ENCODE measurements at regions not wholly inside any gene's neighbourhood (a gene's known extent, or its start where the extent isn't known, plus 50 kb on each side); places are given as distances from the start of the nearest gene placed in this dataset.
A peak's percentile ranks its signal among the peaks of the same experiment; 100 is the strongest.

- H3K4me3 ChIP-seq, result no peak overlapping the region
- H3K9me3 ChIP-seq (ENCODE audit: low read depth, low read length), result no peaks in the 10 kb centered on the region
- no peak overlapping the region for H3K9ac ChIP-seq (ENCODE audit: insufficient read length)
- DNase-seq (ENCODE audit: low read depth, low spot score), result no peak
- no peak overlapping the region for H3K27ac ChIP-seq
- TF ChIP-seq POLR2AphosphoS5 (IDR thresholded peaks at IDR 0.05; ENCODE audit: borderline replicate concordance, low read depth, low read length) (no peak), FOXP2 (optimal IDR thresholded peaks at IDR 0.05; ENCODE audit: control extremely low read depth, extremely low read length, insufficient read depth) (no peak), EZH2 (IDR thresholded peaks at IDR 0.05) (no peak)
- H3K36me3 ChIP-seq (ENCODE audit: insufficient read depth, low read length), result no peaks in the 10 kb centered on the region
Observed at GRCh38 chrX:139207655-139208054, 322.9 kb upstream of the F9 start.

- Histone ChIP-seq H3K9ac (ENCODE audit: insufficient read length) (no peak overlapping the region), H3K36me3 (ENCODE audit: insufficient read depth, low read length) (no peaks in the 10 kb centered on the region), H3K9me3 (ENCODE audit: low read depth, low read length) (no peaks in the 10 kb centered on the region), H3K27ac (no peak overlapping the region), H3K4me3 (no peak overlapping the region)
- no peak for DNase-seq (ENCODE audit: low read depth, low spot score)
- no peak for TF ChIP-seq EZH2 (IDR thresholded peaks at IDR 0.05)
- TF ChIP-seq FOXP2 (optimal IDR thresholded peaks at IDR 0.05; ENCODE audit: control extremely low read depth, extremely low read length, insufficient read depth), result no peak
- no peak for TF ChIP-seq POLR2AphosphoS5 (IDR thresholded peaks at IDR 0.05; ENCODE audit: borderline replicate concordance, low read depth, low read length)
Observed at GRCh38 chrX:139206914-139207313, 323.6 kb upstream of the F9 start.

- no peak for DNase-seq (ENCODE audit: low read depth, low spot score)
- Histone ChIP-seq H3K27ac (no peak overlapping the region), H3K36me3 (ENCODE audit: insufficient read depth, low read length) (no peaks in the 10 kb centered on the region), H3K9ac (ENCODE audit: insufficient read length) (peak overlapping the region; percentile 64), H3K4me3 (peak overlapping the region; percentile 79), H3K9me3 (ENCODE audit: low read depth, low read length) (no peaks in the 10 kb centered on the region)
- TF ChIP-seq POLR2AphosphoS5 (IDR thresholded peaks at IDR 0.05; ENCODE audit: borderline replicate concordance, low read depth, low read length) (no peak), FOXP2 (optimal IDR thresholded peaks at IDR 0.05; ENCODE audit: control extremely low read depth, extremely low read length, insufficient read depth) (no peak), EZH2 (IDR thresholded peaks at IDR 0.05) (no peak)
Observed at GRCh38 chrX:139204898-139205667, 325.5 kb upstream of the F9 start.

GRCh38 chrX:139204571-139204897 lies 326.0 kb upstream of the F9 start:
- TF ChIP-seq EZH2 (IDR thresholded peaks at IDR 0.05) (no peak), POLR2AphosphoS5 (IDR thresholded peaks at IDR 0.05; ENCODE audit: borderline replicate concordance, low read depth, low read length) (no peak), FOXP2 (optimal IDR thresholded peaks at IDR 0.05; ENCODE audit: control extremely low read depth, extremely low read length, insufficient read depth) (no peak)
- Histone ChIP-seq H3K27ac (no peak overlapping the region), H3K4me3 (peak overlapping the region; percentile 79), H3K36me3 (ENCODE audit: insufficient read depth, low read length) (no peaks in the 10 kb centered on the region), H3K9ac (ENCODE audit: insufficient read length) (peak overlapping the region; percentile 64), H3K9me3 (ENCODE audit: low read depth, low read length) (no peaks in the 10 kb centered on the region)
- no peak for DNase-seq (ENCODE audit: low read depth, low spot score)

GRCh38 chrX:139203651-139204570 lies 326.6 kb upstream of the F9 start:
- DNase-seq (ENCODE audit: low read depth, low spot score), result no peak
- H3K9ac ChIP-seq (ENCODE audit: insufficient read length), result peak overlapping the region; percentile 64
- H3K9me3 ChIP-seq (ENCODE audit: low read depth, low read length), result no peaks in the 10 kb centered on the region
- H3K36me3 ChIP-seq (ENCODE audit: insufficient read depth, low read length), result no peaks in the 10 kb centered on the region
- TF ChIP-seq FOXP2 (optimal IDR thresholded peaks at IDR 0.05; ENCODE audit: control extremely low read depth, extremely low read length, insufficient read depth), result no peak
- no peak for TF ChIP-seq EZH2 (IDR thresholded peaks at IDR 0.05)
- TF ChIP-seq POLR2AphosphoS5 (IDR thresholded peaks at IDR 0.05; ENCODE audit: borderline replicate concordance, low read depth, low read length), result no peak
- no peak overlapping the region for H3K27ac ChIP-seq
- H3K4me3 ChIP-seq, result peak overlapping the region; percentile 79

GRCh38 chrX:139202742-139203420 lies 327.7 kb upstream of the F9 start:
- no peaks in the 10 kb centered on the region for H3K36me3 ChIP-seq (ENCODE audit: insufficient read depth, low read length)
- TF ChIP-seq FOXP2 (optimal IDR thresholded peaks at IDR 0.05; ENCODE audit: control extremely low read depth, extremely low read length, insufficient read depth), result no peak
- no peak for TF ChIP-seq EZH2 (IDR thresholded peaks at IDR 0.05)
- TF ChIP-seq POLR2AphosphoS5 (IDR thresholded peaks at IDR 0.05; ENCODE audit: borderline replicate concordance, low read depth, low read length), result no peak
- H3K4me3 ChIP-seq, result no peak overlapping the region
- no peak overlapping the region for H3K27ac ChIP-seq
- no peak overlapping the region for H3K9ac ChIP-seq (ENCODE audit: insufficient read length)
- no peaks in the 10 kb centered on the region for H3K9me3 ChIP-seq (ENCODE audit: low read depth, low read length)
- DNase-seq (ENCODE audit: low read depth, low spot score), result no peak

GRCh38 chrX:139201924-139202323 lies 328.6 kb upstream of the F9 start:
- no peak overlapping the region for H3K27ac ChIP-seq
- TF ChIP-seq POLR2AphosphoS5 (IDR thresholded peaks at IDR 0.05; ENCODE audit: borderline replicate concordance, low read depth, low read length) (no peak), FOXP2 (optimal IDR thresholded peaks at IDR 0.05; ENCODE audit: control extremely low read depth, extremely low read length, insufficient read depth) (no peak), EZH2 (IDR thresholded peaks at IDR 0.05) (no peak)

GRCh38 chrX:139200793-139201192 lies 329.7 kb upstream of the F9 start:
- TF ChIP-seq EZH2 (IDR thresholded peaks at IDR 0.05) (no peak), POLR2AphosphoS5 (IDR thresholded peaks at IDR 0.05; ENCODE audit: borderline replicate concordance, low read depth, low read length) (no peak), FOXP2 (optimal IDR thresholded peaks at IDR 0.05; ENCODE audit: control extremely low read depth, extremely low read length, insufficient read depth) (no peak)
- no peak for DNase-seq (ENCODE audit: low read depth, low spot score)
- Histone ChIP-seq H3K9ac (ENCODE audit: insufficient read length) (no peak overlapping the region), H3K9me3 (ENCODE audit: low read depth, low read length) (no peaks in the 10 kb centered on the region), H3K27ac (no peak overlapping the region), H3K36me3 (ENCODE audit: insufficient read depth, low read length) (no peaks in the 10 kb centered on the region), H3K4me3 (no peak overlapping the region)

More at GRCh38 chrX:139201924-139202323, 328.6 kb upstream of the F9 start:
- Histone ChIP-seq H3K9me3 (ENCODE audit: low read depth, low read length) (no peaks in the 10 kb centered on the region), H3K9ac (ENCODE audit: insufficient read length) (no peak overlapping the region), H3K36me3 (ENCODE audit: insufficient read depth, low read length) (no peaks in the 10 kb centered on the region), H3K4me3 (no peak overlapping the region)
- DNase-seq (ENCODE audit: low read depth, low spot score), result no peak

Measured in SK-N-MC (cell line).